Stomach (tissue), 4 donors: ENCODE measurements at regions not wholly inside any gene's neighbourhood (a gene's known extent, or its start where the extent isn't known, plus 50 kb on each side); places are given as distances from the start of the nearest gene placed in this dataset.

Source experiments
- EP300 ChIP-seq: sonication (generic); formaldehyde crosslinking; IDR thresholded peaks from one replicate; pipeline ENCODE4 v1.6.1; 2017; ENCODE audit warnings: antibody characterized with exemption
- POLR2A ChIP-seq, 4 donors: fragments of 450-650 bp; IDR thresholded peaks; one replicate each; pipeline ENCODE4 v1.6.1; 2016; ENCODE audit warnings: antibody characterized with exemption in 4 of 4, control low read depth in 2 of 4, mild to moderate bottlenecking in 1 of 4, moderate library complexity in 1 of 4
- TF ChIP-seq, protein P1 (sequence below), 7 experiments: fragments of 450-650 bp in 4 of 7; fragments of 200-600 bp in 3 of 7; sonication (generic) in 3 of 7; IDR thresholded peaks; one replicate each; pipeline ENCODE4 v1.5.1; 2016 to 2019; ENCODE audit warnings: antibody characterized with exemption in 7 of 7, control low read depth in 2 of 7, mild to moderate bottlenecking in 1 of 7

DNA sequence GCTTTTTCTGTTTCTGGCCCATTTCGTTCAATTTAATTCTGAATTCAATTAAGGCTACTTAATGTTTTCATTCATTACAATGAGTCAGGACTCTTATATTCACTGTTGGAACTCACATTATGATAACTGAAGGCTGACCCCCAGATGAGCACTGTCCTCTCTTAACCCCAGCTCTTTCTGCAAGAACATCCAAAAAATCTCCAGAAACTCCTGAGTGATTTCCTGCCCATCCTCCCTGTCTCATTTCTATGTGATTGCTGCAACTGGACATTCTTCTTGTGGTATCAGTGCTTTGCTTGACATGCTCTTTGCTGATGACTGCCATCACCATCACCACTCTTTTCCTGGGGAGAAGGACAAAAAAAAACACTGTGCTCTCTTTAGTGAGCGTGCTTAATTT lies 240.3 kb downstream of the SPRY2 start:
- TF ChIP-seq, protein P1, sequence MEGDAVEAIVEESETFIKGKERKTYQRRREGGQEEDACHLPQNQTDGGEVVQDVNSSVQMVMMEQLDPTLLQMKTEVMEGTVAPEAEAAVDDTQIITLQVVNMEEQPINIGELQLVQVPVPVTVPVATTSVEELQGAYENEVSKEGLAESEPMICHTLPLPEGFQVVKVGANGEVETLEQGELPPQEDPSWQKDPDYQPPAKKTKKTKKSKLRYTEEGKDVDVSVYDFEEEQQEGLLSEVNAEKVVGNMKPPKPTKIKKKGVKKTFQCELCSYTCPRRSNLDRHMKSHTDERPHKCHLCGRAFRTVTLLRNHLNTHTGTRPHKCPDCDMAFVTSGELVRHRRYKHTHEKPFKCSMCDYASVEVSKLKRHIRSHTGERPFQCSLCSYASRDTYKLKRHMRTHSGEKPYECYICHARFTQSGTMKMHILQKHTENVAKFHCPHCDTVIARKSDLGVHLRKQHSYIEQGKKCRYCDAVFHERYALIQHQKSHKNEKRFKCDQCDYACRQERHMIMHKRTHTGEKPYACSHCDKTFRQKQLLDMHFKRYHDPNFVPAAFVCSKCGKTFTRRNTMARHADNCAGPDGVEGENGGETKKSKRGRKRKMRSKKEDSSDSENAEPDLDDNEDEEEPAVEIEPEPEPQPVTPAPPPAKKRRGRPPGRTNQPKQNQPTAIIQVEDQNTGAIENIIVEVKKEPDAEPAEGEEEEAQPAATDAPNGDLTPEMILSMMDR (IDR thresholded peaks at IDR 0.05), result no peak
- TF ChIP-seq EP300 (no peak), POLR2A (IDR thresholded peaks at IDR 0.05) (no peak)
